Thoracic aorta (tissue), 2 donors: ENCODE measurements at regions not wholly inside any gene's neighbourhood (a gene's known extent, or its start where the extent isn't known, plus 50 kb on each side); places are given as distances from the start of the nearest gene placed in this dataset.

Experiments
- ATAC-seq: fragments of 150-250 bp; one replicate; pipeline ENCODE4 v1.8.0; 2017; ENCODE audit warnings: low read depth; ENCODE audit not compliant: insufficient number of reproducible peaks, low FRiP score
- DNase-seq: peaks from one replicate; pipeline ENCODE4 v3.0.0-alpha.2; 2020; ENCODE audit warnings: low spot score
- H3K27ac ChIP-seq, 2 donors: fragments of 200-600 bp; sonication (generic); 1 replicate in 1 of 2; 2 replicates in 1 of 2; pipeline ENCODE4 v1.5.1; 2016; ENCODE audit warnings: mild to moderate bottlenecking in 2 of 2, moderate library complexity in 2 of 2
- H3K27me3 ChIP-seq: fragments of 200-600 bp; sonication (generic); replicated peaks from 2 replicates; pipeline ENCODE4 v1.6.0; 2016; ENCODE audit warnings: mild to moderate bottlenecking; ENCODE audit not compliant: insufficient read depth
- H3K36me3 ChIP-seq: fragments of 200-600 bp; sonication (generic); one replicate; pipeline ENCODE4 v1.5.1; 2016
- H3K4me1 ChIP-seq, 2 donors: fragments of 200-600 bp; sonication (generic); 1 replicate in 1 of 2; 2 replicates in 1 of 2; pipeline versions ENCODE4 v1.5.1 to v1.6.0; 2016; ENCODE audit warnings: low read depth in 2 of 2, mild to moderate bottlenecking in 1 of 2; ENCODE audit not compliant: control insufficient read depth in 1 of 2
- H3K4me3 ChIP-seq: fragments of 200-600 bp; sonication (generic); 2 replicates; pipeline ENCODE4 v1.5.1; 2016; ENCODE audit warnings: mild to moderate bottlenecking
- H3K9me3 ChIP-seq: fragments of 200-600 bp; sonication (generic); 2 replicates; pipeline ENCODE4 v1.5.1; 2016
- TF ChIP-seq, protein P1 (sequence below): fragments of 200-600 bp; sonication (generic); IDR thresholded peaks from one replicate; pipeline ENCODE4 v1.5.1; 2019; ENCODE audit warnings: antibody characterized with exemption

DNA sequence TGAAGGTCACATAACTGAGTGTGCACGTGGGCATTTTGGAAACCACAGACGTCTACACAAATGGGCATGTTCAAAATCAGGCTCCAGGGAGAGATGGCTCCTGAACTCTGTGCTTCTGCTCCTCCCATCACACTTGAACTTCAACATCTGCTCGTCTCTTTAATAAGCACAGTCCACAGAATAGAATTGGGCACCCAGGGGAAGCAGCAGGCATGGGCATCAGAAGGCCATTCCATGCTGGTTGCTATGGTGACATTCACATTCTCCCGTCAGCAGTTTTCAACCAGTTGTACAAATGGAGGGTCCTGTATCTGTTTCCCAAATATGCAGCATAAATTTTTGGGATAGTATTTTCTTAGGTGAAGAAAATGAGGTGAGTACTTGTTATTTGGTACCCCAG is 183.7 kb upstream of the COPS8 start:
- Histone ChIP-seq H3K4me1 (no peaks in the 10 kb centered on the region), H3K36me3 (no peaks in the 10 kb centered on the region), H3K4me3 (no peak overlapping the region), H3K27me3 (no peaks in the 10 kb centered on the region), H3K9me3 (no peaks in the 10 kb centered on the region), H3K27ac (no peak overlapping the region)
- TF ChIP-seq, protein P1, sequence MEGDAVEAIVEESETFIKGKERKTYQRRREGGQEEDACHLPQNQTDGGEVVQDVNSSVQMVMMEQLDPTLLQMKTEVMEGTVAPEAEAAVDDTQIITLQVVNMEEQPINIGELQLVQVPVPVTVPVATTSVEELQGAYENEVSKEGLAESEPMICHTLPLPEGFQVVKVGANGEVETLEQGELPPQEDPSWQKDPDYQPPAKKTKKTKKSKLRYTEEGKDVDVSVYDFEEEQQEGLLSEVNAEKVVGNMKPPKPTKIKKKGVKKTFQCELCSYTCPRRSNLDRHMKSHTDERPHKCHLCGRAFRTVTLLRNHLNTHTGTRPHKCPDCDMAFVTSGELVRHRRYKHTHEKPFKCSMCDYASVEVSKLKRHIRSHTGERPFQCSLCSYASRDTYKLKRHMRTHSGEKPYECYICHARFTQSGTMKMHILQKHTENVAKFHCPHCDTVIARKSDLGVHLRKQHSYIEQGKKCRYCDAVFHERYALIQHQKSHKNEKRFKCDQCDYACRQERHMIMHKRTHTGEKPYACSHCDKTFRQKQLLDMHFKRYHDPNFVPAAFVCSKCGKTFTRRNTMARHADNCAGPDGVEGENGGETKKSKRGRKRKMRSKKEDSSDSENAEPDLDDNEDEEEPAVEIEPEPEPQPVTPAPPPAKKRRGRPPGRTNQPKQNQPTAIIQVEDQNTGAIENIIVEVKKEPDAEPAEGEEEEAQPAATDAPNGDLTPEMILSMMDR, result no peak
- DNase-seq (no peak), ATAC-seq (no peak)

DNA sequence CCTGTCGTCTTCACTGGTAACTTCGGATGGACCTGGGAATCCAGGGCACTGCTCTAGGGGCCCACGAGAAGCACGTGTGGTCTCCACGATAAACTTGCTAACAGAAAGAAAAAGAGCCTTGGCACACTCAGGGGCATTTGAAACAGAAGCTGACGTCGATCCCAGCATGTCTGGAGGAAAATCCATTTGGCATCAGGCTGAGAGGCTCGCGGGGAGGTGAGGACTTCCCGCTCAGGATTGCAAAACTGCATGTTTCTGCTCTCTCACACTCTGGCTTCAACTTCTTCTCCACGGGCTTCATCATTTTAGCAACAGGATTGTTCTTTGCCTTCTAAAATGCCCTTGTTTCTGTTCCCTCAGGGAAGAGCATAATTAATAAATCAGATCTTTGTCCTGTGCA is 181.7 kb upstream of the COPS8 start:
- TF ChIP-seq, protein P1, result no peak
- no peaks in the 10 kb centered on the region for H3K27me3 ChIP-seq
- H3K4me1 ChIP-seq, result no peaks in the 10 kb centered on the region
- no peak overlapping the region for H3K27ac ChIP-seq
- DNase-seq (no peak), ATAC-seq (no peak)
- H3K4me3 ChIP-seq, result no peak overlapping the region
- H3K36me3 ChIP-seq, result no peaks in the 10 kb centered on the region
- no peaks in the 10 kb centered on the region for H3K9me3 ChIP-seq

DNA sequence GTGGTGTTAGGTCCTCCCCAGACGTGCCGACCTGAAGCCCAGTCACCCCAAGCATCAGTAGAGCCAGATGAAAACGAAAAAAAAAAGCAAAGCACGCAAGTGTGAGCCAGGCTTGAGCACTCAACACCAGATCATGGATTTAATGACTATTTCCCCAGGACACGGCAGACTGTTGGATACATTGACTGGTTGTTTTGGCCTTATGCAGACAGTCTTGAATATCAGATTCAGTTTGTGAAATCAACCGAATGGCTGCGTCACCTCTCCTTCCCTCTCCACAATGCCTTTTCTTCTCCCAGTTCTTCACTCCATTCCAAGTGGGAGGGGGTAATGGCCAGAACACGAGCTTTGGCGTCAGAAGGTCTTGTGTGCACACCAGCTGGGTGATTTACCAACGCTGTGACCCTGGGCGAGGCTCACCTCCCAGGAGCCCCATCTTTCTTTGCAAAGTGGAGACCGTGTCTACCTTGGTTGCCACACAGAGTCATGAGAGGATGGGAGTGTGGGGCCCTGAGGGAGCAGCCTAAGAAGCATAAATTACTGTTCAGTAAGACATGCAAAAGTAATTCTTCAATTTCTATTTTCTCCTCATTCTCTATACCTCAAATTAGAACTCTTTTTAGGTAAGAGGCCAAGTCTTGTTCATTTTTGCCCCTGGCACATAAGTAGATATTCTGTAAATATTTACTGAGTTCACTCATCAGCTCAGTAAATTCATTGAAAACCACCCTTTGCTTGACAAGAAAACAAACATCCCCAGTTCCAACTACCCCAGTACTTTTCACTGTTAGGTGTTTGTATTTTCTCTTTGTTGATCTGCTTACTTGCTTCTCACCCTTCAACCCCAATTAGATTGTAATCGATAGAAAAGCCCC is 181.1 kb upstream of the COPS8 start:
- H3K27me3 ChIP-seq, result no peaks in the 10 kb centered on the region

DNA sequence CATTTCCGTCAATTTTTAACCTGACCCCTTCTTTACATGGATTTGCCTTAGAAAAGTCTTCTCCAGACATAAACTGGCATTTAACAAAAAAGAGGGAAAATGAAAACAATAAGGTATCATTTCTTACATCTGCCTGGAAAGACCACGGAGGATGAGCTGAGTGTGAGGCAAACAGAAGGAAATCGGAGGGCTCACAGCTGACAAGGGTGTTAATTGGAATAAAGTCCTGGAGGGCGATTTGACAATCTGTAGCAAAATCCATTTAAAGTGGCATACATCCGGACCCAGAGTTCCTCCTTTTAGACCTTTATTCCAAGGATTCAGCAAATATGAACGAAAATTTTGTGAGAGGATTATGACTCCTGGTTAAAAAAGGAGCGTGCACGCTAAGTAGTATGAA is 179.7 kb upstream of the COPS8 start:
- no peaks in the 10 kb centered on the region for H3K27me3 ChIP-seq
- ATAC-seq, result no peak
- no peaks in the 10 kb centered on the region for H3K9me3 ChIP-seq
- H3K27ac ChIP-seq, result no peak overlapping the region
- DNase-seq, result no peak
- H3K4me1 ChIP-seq, result no peaks in the 10 kb centered on the region
- TF ChIP-seq, protein P1, result no peak
- H3K4me3 ChIP-seq, result no peak overlapping the region
- no peaks in the 10 kb centered on the region for H3K36me3 ChIP-seq

More for the DNA sequence above, 181.1 kb upstream of the COPS8 start:
- Histone ChIP-seq H3K36me3 (no peaks in the 10 kb centered on the region), H3K4me1 (no peaks in the 10 kb centered on the region), H3K4me3 (no peak overlapping the region), H3K27ac (no peak overlapping the region), H3K9me3 (no peaks in the 10 kb centered on the region)
- DNase-seq (no peak), ATAC-seq (no peak)
- TF ChIP-seq, protein P1, result no peak

DNA sequence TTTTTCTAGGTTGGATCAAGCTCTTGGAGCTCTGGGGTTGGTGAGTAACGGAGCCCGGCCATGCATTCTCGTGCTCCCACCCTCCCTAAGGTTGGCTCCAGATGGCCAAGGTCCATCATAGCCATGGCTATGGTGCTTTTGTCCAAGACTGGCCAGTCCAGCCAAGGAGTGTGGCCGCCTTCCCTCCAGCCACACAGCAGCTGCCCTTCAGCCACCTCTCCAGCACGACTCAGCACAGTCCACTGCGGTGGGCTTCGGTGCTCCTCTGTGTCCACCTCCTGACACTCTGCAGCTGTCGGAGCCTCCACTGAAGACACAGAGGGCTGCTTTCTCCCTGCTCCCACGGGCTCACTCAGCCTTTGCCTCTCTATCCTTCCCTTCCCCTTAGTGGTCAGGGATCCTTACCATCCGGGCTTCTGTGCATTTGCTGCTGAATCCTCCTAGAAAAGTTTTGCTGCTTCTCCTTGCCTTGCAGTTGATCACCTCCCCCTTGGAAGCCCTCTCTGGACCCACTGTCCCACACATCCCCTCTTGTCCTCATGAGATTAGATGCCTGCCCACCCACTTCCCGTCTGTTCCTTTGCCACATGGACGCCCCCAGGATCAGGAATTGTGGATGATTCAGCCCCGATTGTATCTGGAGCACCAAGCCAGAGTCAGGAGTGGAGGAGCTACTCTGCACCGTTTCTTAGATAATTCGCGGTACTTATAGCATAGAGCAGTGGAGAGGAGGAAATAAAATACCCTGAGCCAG is 177.1 kb upstream of the COPS8 start:
- no peak for DNase-seq

More for the DNA sequence above, 177.1 kb upstream of the COPS8 start:
- no peak for ATAC-seq
- H3K4me3 ChIP-seq, result no peak overlapping the region
- H3K9me3 ChIP-seq, result no peaks in the 10 kb centered on the region
- no peaks in the 10 kb centered on the region for H3K36me3 ChIP-seq
- no peak overlapping the region for H3K27ac ChIP-seq
- TF ChIP-seq, protein P1, result no peak
- H3K27me3 ChIP-seq, result no peaks in the 10 kb centered on the region
- no peaks in the 10 kb centered on the region for H3K4me1 ChIP-seq
